Glomerular visceral epithelial cell (primary cell): ENCODE measurements at regions not wholly inside any gene's neighbourhood (a gene's known extent, or its start where the extent isn't known, plus 50 kb on each side); places are given as distances from the start of the nearest gene placed in this dataset.
A peak's percentile ranks its signal among the peaks of the same experiment; 100 is the strongest.
"Not testable (repeated sequence)": the region's sequence is repeated elsewhere in the genome, so short reads cannot be mapped to it uniquely, and the experiment has no call there.

ENCODE experiments used
- DNase-seq: peaks from one replicate; pipeline ENCODE4 v3.0.0-alpha.2; 2016; ENCODE audit errors: extremely low spot score

DNA sequence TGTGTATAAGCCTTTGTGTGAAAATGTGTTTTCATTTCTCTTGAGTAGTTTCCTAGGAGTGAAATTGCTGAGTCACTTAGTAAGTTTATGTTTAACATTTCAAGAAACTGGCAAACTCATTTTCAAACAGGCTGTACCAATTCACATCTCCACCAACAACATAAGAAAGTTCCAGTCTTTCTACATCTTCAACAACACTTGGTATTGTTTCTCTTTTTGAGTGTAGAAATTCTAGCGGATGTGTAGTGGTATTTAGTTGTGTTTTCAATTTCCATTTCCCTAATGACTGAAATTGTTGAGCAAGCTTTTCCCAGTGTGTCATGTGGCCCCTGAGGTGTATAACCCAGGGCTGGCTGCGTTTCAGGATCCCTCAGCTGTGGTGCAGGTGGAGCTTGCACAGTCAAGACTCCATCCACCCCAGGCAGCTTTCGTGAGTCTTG is 258.5 kb downstream of the PDCD6IP start:
- peak; percentile 29 for DNase-seq

- DNase-seq, result not testable (repeated sequence)
These were observed 262.6 kb downstream of the PDCD6IP start for GRCh38 chr3:34060995-34061394.

DNA sequence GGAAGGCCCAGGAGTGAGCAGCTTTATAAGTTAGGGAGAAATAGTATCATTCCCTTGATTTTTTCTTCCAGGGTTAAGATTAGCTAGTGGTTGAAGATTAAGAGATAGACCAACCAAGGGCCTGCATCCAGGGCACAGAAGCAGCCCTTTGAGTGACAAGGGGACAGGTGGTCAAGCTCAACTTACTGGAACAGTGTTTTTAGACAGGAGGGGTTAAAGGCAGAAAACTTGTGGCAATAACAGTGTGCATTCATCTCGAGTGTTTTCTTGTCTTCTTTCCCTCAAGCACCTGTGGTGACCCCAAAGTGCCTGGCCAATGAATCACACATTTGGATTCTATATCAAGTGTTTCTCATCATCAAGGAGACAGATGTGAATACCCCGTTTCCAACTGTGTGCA is 267.5 kb downstream of the PDCD6IP start:
- DNase-seq, result no peak

- no peak for DNase-seq
These were observed 267.9 kb downstream of the PDCD6IP start for GRCh38 chr3:34066328-34066727.

- no peak for DNase-seq
These were observed 268.6 kb downstream of the PDCD6IP start for GRCh38 chr3:34066999-34067398.

GRCh38 chr3:34067536-34068051 is 269.2 kb downstream of the PDCD6IP start:
- DNase-seq, result no peak

DNA sequence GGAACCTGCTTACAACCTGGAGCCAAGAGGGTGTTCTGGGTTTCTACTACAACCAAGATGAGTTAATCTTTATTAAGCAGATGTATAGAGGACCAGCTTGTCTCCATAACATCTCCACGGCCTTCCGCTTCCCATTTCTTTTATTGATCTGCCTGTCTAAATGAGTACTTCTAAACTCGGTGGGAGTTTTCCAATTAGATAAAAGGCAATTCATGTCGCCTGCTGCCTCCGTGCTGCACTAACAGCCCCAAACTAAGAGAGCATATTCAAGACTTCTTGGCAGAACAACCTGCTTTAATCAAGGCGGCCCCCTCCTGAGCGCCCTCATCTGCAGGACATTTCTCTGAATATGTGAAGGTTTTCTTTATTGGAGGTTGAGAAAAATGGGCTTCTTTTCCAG is 270.1 kb downstream of the PDCD6IP start:
- DNase-seq, result no peak

GRCh38 chr3:34070831-34071585 is 272.6 kb downstream of the PDCD6IP start:
- no peak for DNase-seq

- no peak for DNase-seq
These were observed 273.9 kb downstream of the PDCD6IP start for GRCh38 chr3:34072297-34072696.

DNA sequence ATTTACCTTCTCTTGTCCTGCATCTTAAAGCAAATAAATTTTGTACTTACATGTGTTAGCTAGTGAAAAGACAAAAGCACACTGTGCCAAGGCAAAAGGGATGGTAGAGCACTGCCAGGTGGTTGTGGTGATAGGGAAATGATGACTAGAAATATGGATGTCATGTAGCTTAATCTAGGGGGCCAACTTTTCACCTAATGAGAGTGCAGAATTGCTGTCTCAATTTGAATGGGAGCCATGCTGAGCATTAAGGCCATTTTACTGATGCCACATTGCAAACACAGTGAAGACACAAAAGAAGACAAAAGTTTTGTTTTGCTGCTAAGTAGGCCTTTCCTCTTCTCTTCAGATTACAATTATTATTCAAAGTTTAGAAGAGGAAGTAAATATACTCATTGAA is 274.7 kb downstream of the PDCD6IP start:
- no peak for DNase-seq

- DNase-seq, result no peak
These were observed 275.5 kb downstream of the PDCD6IP start for GRCh38 chr3:34073961-34074360.

DNA sequence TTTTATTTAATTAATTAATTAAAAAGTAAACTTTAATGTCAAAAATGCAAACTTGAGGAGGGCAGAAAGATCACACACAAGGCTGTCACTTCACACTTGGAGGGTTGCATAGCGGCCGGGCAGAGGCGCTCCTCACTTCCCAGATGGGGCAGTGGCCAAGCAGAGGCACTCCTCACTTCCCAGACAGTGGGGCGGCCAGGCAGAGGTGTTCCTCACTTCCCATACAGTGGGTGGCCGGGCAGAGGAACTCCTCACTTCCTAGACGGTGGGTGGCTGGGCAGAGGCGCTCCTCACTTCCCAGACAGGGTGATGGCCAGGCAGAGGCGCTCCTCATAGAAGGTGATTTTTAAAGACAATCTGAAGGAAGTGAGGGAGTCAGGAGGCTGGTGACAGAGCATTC is 277.5 kb downstream of the PDCD6IP start:
- DNase-seq, result no peak

- no peak for DNase-seq
These were observed 279.2 kb downstream of the PDCD6IP start for GRCh38 chr3:34077417-34078195.

GRCh38 chr3:34078418-34078817 is 280.0 kb downstream of the PDCD6IP start:
- no peak for DNase-seq

DNA sequence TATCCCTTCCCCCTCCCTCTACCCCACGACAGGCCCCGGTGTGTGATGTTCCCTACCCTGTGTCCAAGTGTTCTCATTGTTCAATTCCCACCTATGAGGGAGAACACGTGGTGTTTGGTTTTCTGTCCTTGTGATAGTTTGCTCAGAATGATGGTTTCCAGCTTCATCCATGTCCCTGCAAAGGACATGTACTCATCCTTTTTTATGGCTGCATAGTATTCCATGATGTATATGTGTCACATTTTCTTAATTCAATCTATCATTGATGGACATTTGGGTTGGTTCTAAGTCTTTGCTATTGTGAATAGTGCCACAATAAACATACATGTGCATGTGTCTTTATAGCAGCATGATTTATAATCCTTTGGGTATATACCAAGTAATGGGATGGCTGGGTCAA is 281.4 kb downstream of the PDCD6IP start:
- not testable (repeated sequence) for DNase-seq

DNA sequence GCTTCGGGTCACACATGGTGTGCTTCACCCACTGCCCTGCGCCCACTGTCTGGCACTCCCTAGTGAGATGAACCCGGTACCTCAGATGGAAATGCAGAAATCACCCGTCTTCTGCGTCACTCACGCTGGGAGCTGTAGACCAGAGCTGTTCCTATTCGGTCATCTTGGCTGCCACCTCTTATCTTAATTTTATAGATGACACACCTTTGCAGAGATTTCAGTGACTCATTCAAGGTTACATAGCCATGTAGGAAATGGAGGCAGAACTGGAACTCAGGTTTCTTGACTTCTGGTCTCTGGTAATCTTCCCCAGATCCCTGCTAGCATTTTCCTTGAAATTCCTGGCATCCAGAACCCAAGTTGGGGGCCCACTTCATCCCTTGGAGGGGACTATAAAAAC is 291.9 kb downstream of the PDCD6IP start:
- not testable (repeated sequence) for DNase-seq

DNA sequence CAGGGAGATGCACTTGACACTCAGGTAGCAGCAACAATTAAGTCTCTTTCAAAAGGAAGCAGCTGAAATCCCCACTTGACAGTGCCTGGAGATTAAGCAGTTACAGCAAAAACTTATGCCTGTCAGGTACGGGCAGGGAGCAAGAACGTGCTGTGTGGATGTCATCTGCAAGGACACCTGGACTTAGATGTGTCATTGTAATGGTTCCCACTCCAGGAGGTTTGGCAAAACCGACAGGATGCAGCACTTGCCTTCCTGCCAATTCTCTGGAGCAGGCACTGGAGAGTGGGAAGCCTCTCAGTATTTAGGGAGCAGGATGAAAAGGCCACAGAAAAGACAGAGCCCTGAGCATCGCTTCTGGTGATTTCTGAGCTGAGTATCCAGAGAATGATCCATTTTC is 292.4 kb downstream of the PDCD6IP start:
- no peak for DNase-seq

DNA sequence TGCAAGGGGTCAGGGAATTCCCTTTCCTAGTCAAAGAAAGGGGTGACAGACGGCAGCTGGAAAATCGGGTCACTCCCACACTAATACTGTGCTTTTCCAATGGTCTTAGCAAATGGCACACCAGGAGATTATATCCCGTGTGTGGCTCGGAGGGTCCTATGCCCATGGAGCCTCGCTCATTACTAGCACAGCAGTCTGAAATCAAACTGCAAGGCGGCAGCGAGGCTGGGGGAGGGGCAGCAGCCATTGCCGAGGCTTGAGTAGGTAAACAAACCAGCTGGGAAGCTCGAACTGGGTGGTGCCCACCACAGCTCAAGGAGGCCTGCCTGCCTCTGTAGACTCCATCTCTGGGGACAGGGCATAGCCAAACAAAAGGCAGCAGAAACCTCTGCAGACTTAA is 295.9 kb downstream of the PDCD6IP start:
- not testable (repeated sequence) for DNase-seq

DNA sequence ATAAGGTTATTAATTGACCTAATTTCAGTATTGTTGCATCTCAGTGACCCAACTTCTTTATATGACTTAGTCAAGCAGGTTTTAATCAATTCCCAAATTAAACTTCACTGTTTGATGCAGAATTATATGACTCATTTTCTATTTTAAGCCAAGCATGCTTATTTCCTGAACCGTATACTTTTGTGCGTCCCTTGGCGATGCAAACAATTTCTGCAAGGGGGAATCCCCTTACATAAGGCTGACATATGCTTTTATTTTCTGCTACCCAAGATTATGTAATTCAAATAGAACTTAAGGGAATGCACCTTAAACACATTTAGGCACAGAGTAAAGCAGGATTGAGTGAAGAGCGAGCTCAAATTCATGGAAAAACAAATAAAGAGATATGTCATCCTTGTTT is 303.9 kb downstream of the PDCD6IP start:
- no peak for DNase-seq

DNA sequence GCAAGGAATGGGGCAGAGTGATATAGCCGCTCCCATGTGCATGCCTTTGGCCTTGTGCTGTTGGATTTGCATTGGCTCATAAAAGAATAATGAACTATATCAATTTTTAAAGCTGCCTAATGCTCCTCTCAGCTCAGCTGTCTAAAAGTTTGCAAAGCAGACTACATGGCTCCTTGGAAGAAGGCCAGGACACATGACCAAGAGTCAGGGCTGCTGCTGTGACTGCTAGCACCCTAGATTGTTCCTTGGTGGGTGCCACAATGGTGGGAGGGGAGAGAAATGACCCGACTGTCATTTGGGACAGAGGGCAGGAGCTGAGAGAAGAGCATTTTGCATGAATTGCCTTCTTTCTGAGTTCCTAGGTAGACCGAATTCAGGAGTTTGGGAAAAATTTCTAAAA is 307.9 kb downstream of the PDCD6IP start:
- no peak for DNase-seq

GRCh38 chr3:34106879-34107278 is 308.4 kb downstream of the PDCD6IP start:
- DNase-seq, result no peak

DNA sequence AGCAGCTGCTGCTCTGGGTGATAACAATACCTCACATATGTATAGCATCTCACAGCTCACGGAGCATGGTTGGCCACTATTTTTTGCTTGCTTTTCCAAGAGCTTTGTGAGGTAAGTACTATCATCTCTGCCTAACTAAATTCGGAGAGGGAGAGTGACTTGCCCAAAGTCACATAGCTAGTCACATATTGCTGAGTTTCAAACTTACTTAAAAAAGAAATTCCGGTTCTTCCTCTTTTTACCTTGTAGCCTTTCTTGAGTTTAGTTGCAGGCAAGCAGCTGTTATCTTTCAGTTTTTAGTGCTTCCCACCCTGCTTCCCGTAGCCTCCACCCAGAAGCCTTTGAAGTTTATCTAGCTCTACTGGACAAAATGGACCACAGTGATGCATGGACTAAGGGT is 309.2 kb downstream of the PDCD6IP start:
- no peak for DNase-seq

- no peak for DNase-seq
These were observed 310.6 kb downstream of the PDCD6IP start for GRCh38 chr3:34109021-34109420.
